Stromal cell of bone marrow (primary cell): ENCODE measurements at regions not wholly inside any gene's neighbourhood (a gene's known extent, or its start where the extent isn't known, plus 50 kb on each side); places are given as distances from the start of the nearest gene placed in this dataset.
A peak's percentile ranks its signal among the peaks of the same experiment; 100 is the strongest.
"Not testable (repeated sequence)": the region's sequence is repeated elsewhere in the genome, so short reads cannot be mapped to it uniquely, and the experiment has no call there.

Experiments
- DNase-seq: peaks from one replicate; pipeline ENCODE4 v3.0.0-alpha.2; 2012; ENCODE audit warnings: low read depth

- DNase-seq: no peak
Measured at GRCh38 chr7:155229548-155230168, 68.0 kb upstream of the INSIG1 start.

GRCh38 chr7:155230169-155230593 is 67.5 kb upstream of the INSIG1 start:
- peak; percentile 99 for DNase-seq

- no peak for DNase-seq
Measured at GRCh38 chr7:155231241-155231800, 66.4 kb upstream of the INSIG1 start.

GRCh38 chr7:155231941-155232340 is 65.7 kb upstream of the INSIG1 start:
- no peak for DNase-seq

GRCh38 chr7:155232911-155233310 is 64.8 kb upstream of the INSIG1 start:
- DNase-seq: no peak

- no peak for DNase-seq
Measured at GRCh38 chr7:155233311-155234157, 64.1 kb upstream of the INSIG1 start.

- DNase-seq: no peak
Measured at GRCh38 chr7:155234158-155234492, 63.6 kb upstream of the INSIG1 start.

GRCh38 chr7:155234950-155235789 is 62.5 kb upstream of the INSIG1 start:
- no peak for DNase-seq

GRCh38 chr7:155236386-155236785 is 61.3 kb upstream of the INSIG1 start:
- DNase-seq: no peak

- no peak for DNase-seq
Measured at GRCh38 chr7:155237297-155237696, 60.4 kb upstream of the INSIG1 start.

- no peak for DNase-seq
Measured at GRCh38 chr7:155237730-155238129, 59.9 kb upstream of the INSIG1 start.

GRCh38 chr7:155239431-155240087 is 58.1 kb upstream of the INSIG1 start:
- not testable (repeated sequence) for DNase-seq

- DNase-seq: no peak
Measured at GRCh38 chr7:155244675-155245074, 53.0 kb upstream of the INSIG1 start.

- no peak for DNase-seq
Measured at GRCh38 chr7:155247479-155248365, 50.0 kb upstream of the INSIG1 start.
